ENCODE measurements at regions not wholly inside any gene's neighbourhood (a gene's known extent, or its start where the extent isn't known, plus 50 kb on each side); places are given as distances from the start of the nearest gene placed in this dataset.

GRCh38 chr1:234866007-234866866 lies 256.3 kb upstream of the IRF2BP2 start:
- H4K20me1 ChIP-seq (ENCODE audit: control insufficient read depth, insufficient read depth, insufficient read length): no peaks in the 10 kb centered on the region
- no peaks in the 10 kb centered on the region for H3K9me3 ChIP-seq (ENCODE audit: control insufficient read depth, low read depth, low read length)
- no peak overlapping the region for H3K56ac ChIP-seq (ENCODE audit: insufficient read length, low read depth, low read length)
- no peak overlapping the region for H3K9ac ChIP-seq (ENCODE audit: extremely low read depth, insufficient read length, low read length)
- no peaks in the 10 kb centered on the region for H3K79me2 ChIP-seq (ENCODE audit: insufficient read depth, low read length)
- Mint-ChIP-seq H3K27me3 (ENCODE audit: low read depth) (peaks cover 7% of the 10 kb centered on the region), H3K4me3 (no peak overlapping the region), H3K36me3 (ENCODE audit: insufficient read depth in 1 of 3, low read depth in 3 of 3) (peaks cover 0 to 4% (median 0%) of the 10 kb centered on the region in 3 experiments; a peak in 3 of 7 replicates), H3K9me3 (no peaks in the 10 kb centered on the region; a peak in 2 of 5 replicates), H3K4me1 (0 out of 4 replicates have a peak, but pooled peaks cover 2 to 5% of the 10 kb centered on the region in 2 experiments), H3K27ac (no peak overlapping the region)
- H2AFZ ChIP-seq (ENCODE audit: low read length): no peak overlapping the region
- H2BK5ac ChIP-seq (ENCODE audit: insufficient read length, low read length): no peak overlapping the region
- no CpG with 5 or more reads among the region's 18 CpGs for WGBS (ENCODE audit: extremely low coverage, insufficient read length, low lambda C conversion rate)
- no peak overlapping the region for H3T11ph ChIP-seq (ENCODE audit: low read length)
- H4K8ac ChIP-seq (replicated peaks; ENCODE audit: insufficient read length, low read depth, low read length): no peak overlapping the region
- H3K14ac ChIP-seq (ENCODE audit: insufficient read depth, low read length): no peak overlapping the region
- no peak overlapping the region for H4K91ac ChIP-seq (ENCODE audit: insufficient read length, low read depth, low read length)
- H2BK20ac ChIP-seq (ENCODE audit: low read depth, low read length, poor library complexity, severe bottlenecking): no peak overlapping the region
- no peak overlapping the region for H3K23ac ChIP-seq (ENCODE audit: insufficient read length, low read depth, low read length)
- no peak for DNase-seq
- no peaks in the 10 kb centered on the region for H3K79me1 ChIP-seq (ENCODE audit: insufficient read depth, low read depth, low read length, poor library complexity, severe bottlenecking)
- H3K4ac ChIP-seq (ENCODE audit: low read depth, low read length): no peak overlapping the region
- no peak overlapping the region for H2AK5ac ChIP-seq (ENCODE audit: insufficient read length, low read length)
- no peak overlapping the region for H4K5ac ChIP-seq (ENCODE audit: insufficient read length, low read depth, low read length)
- H3K27me3 ChIP-seq (ENCODE audit: insufficient read depth, low read length): no peaks in the 10 kb centered on the region
- H3K18ac ChIP-seq (ENCODE audit: insufficient read length, low read depth, low read length): no peak overlapping the region
- no peak overlapping the region for H2BK15ac ChIP-seq (ENCODE audit: low read depth, low read length)
- H2BK12ac ChIP-seq (ENCODE audit: insufficient read length, low read depth, low read length): no peak overlapping the region
- H3K4me1 ChIP-seq (ENCODE audit: insufficient read depth, low read length): no peaks in the 10 kb centered on the region
- H3K27ac ChIP-seq (ENCODE audit: insufficient read length, low read depth, low read length): no peak overlapping the region
- H3K4me2 ChIP-seq (ENCODE audit: insufficient read depth, insufficient read length, low read length): no peak overlapping the region
- H3K23me2 ChIP-seq (ENCODE audit: insufficient read length, low read depth, low read length, poor library complexity, severe bottlenecking): no peaks in the 10 kb centered on the region
- no peak overlapping the region for H2BK120ac ChIP-seq (ENCODE audit: low read depth, low read length, poor library complexity, severe bottlenecking)
- TF ChIP-seq CTCF (conservative IDR thresholded peaks at IDR 0.05): no peak

Measured in H9 (cell line).